ENCODE measurements at regions not wholly inside any gene's neighbourhood (a gene's known extent, or its start where the extent isn't known, plus 50 kb on each side); places are given as distances from the start of the nearest gene placed in this dataset.

DNA sequence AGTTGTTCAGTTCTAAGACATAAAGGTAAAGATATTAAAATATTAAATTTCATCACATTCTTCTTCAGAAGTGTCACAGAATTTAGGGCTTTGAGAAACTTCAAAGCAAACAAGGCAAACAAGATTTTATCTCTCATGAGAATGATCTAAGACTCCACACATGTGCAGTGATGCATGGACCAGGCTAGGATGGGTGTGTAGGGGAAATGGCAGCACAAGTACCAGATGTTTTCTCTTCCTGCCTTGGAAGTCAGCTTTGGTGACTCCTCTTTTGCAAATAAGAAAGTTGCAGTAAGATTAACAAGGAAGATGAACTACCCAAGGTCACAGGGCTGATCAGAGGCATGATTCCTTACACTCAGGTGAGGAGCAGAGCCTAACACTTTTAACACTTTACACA is 163.8 kb upstream of the LMNTD1 start:
- no peak for DNase-seq

DNA sequence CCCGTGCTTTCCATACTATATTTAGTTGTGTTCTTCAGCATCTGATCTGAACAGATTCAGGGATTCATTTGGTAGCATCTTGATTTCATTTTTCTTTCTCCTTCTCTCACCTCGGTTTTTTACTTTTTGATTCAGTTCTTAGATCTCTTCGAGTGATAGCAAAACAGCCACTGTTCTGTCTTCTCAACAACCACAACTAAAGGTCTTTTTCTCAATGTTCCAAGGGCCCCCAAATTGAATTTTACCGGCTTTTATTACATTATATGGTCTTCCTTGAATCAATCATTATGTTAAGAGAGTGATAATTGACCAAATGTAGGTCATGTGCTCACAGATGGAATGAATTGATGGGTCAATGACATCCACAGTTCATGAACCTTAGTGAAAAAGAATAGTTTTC is 164.5 kb upstream of the LMNTD1 start:
- DNase-seq = no peak

DNA sequence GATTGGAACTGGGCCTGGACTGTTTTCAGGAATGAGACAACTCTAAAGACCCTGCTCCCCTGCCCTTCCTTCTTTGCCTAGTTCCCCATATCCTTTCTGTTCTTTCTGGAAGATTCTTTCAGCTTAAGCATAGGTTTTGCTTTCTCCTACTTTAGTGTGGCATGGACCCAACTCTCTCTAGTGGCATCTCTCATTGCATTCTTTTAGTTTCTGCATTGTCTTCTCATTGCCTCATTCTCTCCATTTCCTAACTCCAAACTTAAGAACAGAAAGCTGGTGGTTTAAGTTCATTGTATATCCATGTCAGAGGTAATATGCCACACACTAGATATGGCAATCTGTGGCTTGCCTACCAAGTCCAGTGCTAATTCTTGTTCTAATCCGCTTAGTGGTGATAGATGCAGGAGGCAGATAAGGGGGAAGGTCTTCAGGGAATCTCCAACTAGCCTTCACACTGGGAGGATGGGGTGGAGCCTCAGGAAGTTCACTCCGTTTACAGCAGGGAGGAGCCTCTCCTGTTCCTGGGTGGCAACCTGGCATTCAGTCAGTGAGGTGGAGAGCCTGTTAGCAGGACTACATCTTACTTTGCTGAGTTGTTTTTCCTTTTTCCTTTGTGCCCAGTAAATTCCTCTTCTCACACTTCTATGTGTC is 165.1 kb upstream of the LMNTD1 start:
- DNase-seq = no peak

DNA sequence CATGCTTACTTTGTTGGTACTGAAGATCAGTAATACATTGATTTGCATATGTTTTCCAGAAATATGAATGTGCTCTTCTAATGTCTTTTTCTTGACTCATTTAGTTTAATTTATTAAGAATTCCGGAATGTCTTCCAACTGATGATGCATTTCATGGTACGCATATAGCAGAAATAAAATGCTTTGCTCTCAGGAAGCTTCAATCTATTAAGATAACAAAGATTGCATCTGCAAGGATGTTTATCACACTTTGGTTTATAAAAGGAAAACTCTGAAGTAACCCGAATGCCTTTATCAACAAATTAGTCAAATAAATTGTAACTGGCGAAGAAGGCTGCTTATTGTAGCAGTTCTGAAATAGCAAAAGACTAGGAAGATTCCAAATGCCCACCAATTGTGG is 166.4 kb upstream of the LMNTD1 start:
- DNase-seq = no peak

DNA sequence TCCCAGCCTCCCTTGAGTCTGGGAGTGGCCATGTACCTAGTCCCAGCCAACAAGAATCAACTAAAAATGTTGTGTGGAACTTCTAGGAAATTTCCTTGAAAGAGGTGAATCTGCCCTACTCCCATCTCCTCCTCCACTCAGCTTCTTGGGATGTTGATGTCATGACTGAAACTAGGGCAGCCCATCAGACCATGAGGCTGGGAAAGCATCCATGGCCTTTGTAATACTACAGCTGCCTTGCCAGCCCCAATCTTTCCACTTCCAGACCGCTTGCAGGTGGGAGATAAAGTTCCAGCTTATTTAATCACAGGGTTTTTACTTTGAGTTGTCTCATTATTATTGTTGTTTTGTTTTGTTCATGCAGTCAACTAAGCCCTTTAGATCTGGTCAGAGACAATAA is 170.3 kb upstream of the LMNTD1 start:
- no peak for DNase-seq

DNA sequence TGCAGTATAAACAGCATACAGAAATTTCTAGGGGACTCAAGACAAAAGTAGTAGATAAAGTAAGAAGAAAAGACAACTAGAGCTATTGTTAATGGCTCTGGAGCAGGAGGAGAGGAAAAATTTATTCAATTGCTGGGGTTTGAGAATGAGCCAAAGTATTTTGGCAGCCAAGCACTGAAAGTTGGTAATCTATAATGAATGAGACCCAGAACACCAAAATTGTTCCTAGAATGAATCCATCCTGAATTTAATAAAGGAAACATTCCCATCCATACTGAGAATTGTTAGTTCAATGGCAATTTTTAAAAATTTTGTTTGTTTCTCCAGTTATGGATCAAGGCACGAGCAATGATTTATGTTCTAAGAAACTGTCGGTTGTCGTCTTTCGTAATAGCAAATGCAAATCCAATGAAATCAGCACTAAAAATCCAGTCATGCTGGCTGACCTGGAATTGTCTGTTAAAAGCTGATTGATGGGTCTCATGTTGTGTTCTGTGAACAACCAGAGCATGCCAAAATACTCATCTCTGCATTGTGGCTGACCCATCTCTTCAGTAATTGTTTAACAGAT is 170.9 kb upstream of the LMNTD1 start:
- DNase-seq = no peak

DNA sequence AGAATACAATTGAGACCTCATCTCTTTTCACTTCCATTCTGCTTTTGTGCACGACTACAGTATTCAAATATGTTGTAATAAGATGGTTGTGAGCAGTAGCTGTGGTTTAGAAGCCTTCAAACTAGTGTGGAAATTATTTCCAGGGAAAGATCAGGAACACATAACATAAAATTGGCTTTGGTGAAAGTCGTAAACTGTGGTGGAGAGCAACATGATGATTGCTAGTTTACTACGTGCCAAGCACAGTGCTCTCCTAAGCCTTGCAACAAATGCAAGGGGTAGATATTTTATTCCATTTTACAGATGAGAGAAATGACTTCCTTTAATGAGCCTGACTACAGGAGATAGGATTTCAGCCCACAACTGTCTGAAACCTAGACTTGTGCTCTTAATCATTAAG is 172.4 kb upstream of the LMNTD1 start:
- no peak for DNase-seq

DNA sequence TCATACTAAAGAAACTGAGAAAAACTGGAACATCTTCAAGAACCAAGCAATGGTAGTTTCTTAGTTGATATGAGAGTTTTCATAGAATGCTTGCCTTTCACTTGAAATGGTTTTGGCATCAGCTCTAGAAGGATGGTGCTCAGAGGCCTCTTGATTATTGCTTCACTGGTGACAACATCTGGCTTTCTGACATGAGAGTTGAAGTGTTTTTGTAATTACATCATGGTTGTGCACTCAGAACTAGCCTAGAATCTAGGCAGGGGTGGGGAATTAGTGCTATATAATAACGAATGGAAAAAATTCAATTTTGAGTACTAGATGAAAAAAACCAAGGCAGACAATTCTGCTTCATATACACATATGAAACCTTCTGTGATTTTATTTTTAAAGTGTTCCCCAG is 172.8 kb upstream of the LMNTD1 start:
- no peak for DNase-seq

DNA sequence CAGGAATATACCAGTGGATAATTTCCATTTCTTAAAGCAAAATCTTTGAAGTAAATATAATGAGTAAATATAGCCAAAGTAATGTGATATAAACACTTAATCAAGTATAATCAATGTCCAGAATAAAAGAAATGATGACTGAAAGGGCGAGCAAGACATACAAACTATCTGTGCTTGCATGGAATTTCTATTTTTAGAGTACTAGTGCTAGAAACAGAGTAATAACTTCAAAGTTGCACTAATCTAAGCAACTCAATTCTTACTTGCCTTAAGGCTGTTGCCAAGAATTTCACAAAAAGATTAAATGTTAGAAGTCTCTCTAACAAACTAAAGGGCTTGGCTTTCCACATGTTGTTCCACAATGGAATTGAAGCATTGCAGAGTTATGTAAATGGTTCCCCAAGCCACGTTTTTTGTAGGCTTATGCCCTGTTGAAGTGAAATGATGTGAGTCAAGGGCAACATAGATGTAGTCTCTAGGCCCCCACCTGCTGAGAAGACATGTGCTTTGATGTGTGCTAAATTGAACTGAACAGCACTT is 175.0 kb upstream of the LMNTD1 start:
- DNase-seq = no peak

DNA sequence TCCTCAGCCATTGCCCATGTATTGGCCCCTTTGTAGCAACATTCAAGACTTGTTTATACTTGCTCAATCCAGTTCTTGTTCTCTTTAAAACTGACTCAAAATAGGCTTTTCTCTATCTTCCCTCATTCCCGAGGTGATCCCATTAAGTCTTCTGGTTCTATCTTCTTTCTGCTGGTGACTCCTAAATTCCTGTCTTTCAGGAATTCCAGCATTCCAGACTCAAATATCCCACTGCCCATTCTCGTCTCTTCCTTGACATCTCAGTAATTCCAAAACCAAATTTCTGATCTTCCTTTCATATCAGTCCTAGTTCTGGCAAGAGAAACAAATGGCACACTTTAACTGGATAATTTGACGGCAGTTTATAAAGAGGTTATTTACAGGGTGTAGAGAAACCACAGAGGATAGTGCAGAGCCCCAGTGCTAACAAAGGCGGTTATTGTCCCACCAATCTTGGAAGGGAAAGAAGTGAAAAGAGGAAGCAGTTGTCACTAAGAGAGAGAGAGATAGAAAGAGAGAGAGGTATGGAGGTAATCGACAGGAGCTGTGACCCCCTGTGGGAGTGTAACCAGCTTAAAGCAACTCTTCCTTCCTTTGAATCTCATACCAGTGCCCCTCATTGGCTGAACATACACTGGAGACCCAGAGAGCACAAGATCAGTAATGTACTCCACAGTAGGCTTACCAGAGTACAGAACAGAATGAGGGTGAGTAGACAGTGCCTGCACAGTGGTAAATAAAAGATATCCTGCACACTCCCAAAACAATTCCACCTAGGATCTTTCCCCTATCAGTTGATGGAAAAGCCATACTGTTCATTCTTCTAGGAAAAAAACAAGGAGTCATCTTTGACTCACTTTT is 177.6 kb upstream of the LMNTD1 start:
- no peak for DNase-seq

DNA sequence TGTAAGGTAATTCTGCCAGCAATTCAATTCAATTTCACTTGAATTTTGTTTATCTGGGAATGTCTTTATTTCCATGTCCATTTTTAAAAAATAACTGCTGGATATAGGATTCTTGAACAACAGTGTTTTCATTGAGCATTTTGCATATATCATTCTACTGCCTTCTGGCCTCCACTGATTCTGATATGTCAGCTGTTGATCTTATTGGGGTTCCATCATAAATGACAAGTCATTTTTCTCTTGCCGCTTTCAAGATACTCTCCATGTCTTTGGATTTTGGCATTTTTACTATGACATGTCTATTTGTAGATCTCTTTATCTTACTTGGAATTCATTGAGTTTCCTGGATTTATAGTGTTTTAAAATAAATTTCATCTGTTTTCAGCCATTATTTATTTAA is 180.5 kb upstream of the LMNTD1 start:
- DNase-seq = no peak

DNA sequence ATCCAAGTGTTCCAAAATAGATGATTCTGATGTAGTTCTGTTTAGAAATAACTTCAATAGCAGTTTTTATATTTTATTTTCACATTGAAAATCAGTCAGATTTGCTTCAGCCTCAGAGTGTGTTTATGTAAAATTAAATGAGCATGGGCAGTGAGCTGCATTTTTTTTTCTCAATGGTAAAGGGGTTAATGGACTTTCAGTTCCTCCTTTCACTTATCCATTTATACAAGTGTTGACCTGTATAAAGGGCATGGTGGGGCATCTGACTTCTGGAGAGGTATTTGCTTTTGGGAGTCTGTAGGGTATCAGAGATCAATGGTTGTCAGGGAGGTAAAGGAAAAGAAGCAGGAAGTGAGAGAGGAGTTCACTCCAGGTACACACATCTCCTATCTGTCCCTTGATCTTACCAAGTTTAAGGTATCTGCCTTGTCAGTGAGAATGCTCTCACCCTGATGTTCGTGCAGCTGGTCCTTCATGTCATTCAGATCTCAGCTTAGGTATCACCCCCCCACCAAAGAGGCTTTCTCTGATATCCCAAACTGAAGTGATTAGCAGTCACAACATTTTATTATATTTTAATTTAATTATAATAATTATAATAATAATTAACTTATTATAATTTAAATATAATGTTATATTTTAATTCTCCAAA is 181.6 kb upstream of the LMNTD1 start:
- DNase-seq = no peak

DNA sequence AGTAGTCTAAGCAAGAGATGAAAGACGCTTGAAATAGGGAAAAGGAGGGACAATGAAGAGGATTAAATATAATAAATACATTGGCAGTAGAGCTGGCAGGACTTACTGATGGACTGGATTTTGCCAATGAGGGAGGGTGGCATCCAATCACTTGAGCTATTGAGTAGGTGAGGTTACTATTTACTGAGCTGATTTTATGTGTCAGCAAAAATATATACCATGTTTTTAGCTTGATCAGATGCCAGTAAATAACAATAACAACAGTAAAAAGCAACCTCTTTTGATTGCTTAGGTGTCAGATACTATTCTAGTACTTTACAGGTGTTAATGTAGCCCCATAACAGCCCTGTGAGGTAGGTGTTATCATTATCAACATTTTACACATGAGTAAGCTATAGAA is 187.5 kb upstream of the LMNTD1 start:
- no peak for DNase-seq

DNA sequence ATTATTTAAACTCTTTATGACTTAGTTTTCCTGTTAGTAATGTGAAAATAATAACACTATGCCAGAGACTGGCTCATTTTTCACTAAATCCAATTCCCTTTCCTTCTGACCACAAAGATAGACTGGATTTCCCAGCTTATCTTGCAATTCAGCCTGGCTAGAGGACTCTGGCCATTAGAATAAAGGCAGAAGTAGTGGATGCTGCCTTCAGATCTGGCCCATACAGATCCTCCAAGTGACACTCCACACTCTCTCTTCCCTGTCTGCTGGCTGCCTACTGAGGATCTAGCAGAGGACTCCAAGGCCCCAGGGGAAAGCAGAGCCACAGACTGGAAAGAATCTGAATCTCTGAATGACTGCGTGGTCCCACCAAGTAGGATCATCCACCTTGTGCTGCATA is 188.8 kb upstream of the LMNTD1 start:
- no peak for DNase-seq

DNA sequence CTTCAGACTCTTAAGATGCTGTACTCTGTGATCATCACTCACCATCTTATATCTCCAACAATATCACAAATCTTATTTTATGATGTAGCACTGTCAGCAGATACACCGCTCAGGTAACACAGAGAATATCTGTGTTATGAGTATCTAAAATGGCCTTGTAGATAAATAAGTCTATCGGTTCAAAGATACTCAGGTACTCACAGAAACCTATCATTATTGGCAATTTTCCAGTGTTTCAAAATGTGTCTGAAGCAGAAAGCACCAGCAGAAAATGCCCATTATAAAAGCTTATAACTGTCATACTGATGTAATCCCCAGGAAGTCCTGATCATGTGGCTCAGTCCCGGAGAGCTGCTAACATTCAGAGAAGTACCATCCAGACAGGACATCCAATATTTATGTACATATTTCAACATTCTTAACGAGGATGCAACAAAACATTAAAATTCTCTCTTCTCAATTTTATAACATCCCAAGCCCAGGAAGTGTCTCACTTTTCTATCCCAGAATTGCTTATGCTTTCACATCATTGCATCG is 190.7 kb upstream of the LMNTD1 start:
- no peak for DNase-seq

DNA sequence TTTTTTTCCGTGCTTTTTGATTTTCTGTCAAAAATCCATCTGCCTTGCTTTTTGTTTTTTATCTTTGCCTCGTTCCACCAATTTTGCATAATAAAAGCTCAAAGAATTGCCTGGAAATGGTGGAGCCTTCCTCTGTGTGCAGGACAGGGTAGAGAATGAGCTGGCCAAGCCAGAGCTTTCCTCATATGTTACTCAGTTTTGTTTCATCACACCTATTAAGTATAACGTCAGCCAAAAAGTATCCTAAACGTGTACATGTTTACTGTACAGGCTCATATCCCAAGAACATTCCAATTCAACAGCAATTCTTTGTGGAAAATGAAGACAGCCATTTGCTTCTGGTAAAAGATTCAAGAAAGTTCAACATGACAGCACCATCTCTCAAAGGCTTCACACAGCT is 191.2 kb upstream of the LMNTD1 start:
- DNase-seq = peak; percentile 19

DNA sequence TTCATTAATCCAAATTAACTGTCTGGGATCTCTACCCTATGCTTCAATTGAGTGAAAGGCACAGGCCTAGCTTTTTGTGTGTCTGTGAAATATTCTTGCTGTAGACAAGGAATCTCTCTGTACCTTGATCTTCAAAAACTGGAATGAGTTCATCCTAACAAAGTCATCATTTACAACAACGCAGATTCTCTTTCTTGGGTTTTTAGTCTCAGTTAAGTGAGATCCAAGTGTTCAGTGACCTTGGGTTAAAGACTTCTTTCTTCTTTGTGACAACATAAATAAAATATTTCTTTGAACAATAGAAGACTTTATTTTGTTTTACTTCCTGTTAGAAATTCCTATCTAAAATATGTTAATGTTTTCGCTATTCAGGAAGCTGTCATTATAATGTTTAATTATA is 192.2 kb upstream of the LMNTD1 start:
- DNase-seq = no peak

DNA sequence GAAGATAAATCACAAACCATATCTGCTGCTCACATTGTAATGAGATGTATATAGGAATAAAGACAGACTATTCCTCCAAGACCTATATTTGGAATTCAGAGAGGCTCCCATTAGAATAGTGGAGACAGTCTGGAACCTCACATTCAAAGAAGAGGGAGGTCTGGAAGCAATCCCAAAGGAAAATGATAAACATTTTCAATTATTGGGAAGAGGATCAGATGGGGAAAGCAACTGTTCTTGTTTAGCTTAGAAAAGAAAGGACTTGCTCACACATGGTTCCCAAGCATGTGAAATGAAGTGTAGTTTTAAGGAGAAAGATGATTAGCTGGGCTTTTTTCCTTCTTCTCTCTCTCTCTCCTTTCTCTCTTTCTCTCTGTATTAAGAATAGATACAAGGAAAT is 193.0 kb upstream of the LMNTD1 start:
- no peak for DNase-seq

DNA sequence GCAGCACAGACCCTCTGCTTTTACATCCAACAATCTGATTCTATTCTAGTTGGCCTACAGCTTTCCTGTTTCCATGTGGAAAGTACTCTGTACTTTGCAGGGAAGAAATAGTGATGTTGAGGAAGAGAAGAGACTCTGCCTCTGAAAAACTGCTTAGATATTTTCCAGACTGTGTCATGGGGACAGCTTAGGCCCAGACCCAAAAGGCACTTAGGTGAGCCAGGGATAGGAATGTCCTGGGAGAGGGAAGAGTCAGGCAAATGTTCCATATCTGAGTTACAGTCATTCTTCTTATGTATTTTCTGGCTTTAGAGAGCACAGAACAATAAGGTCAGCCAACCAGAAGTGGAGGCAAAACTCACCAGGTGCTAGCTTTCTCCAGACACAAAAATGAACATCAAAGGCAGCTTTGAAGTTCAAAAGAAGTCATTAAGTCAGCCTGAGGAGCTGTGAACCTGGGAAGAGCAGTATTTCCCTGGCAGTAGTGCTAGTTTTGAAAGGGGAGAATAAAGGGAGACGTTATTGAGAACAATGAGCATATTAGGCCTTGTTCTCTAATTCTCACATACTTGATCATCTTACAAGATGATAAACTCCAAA is 199.7 kb upstream of the LMNTD1 start:
- no peak for DNase-seq

DNA sequence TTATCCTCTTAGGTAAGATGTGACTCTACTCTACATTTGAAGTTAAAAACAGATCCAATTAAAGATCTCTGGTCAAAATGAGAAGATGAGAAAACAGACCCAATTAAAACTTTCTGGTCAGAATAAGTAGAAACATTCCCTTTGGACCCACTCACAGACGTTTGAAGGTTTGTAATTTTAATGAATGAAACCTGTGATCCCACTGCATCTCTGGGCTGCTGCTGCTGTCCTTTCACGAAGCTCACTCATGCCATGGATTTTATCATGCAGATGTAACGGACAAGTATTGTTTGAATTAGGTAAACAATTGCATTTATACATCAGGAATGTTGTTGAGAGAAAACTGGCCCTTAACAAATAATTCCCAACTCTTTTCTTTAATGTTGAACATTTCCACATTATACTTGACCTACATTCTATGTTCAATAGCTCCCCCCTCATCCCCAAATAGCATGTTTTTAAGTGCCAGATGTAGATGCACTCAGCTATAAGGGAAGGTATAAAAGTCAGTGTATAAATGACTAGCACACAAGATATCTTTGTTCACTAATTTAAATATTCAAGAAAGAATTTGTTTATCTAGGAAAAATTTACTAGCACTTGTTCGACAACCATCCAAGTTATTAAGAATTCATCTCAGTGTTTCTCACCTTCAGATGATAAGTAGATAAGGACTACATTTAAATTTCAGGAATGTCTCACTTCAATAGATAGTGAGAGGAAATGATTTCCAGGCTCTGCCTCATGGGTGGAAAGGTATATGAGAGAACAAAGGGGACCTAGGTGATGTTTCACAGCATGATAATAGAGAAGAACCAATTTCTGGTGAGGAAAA is 202.3 kb upstream of the LMNTD1 start:
- DNase-seq = no peak

DNA sequence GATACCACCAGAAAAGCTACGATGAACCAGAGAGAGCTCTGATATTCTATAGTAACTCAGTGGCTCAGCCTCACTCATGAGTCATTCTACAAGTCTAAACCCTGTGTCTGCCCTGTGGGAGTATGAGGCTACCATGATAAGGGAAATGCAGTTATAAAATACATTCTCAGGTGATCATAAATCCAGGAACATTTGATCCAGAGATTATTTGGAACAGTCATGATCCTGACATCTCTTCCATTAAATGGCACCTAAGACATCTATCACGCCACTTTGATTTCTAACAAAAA is 202.6 kb upstream of the RASSF8 start:
- no peak for DNase-seq

DNA sequence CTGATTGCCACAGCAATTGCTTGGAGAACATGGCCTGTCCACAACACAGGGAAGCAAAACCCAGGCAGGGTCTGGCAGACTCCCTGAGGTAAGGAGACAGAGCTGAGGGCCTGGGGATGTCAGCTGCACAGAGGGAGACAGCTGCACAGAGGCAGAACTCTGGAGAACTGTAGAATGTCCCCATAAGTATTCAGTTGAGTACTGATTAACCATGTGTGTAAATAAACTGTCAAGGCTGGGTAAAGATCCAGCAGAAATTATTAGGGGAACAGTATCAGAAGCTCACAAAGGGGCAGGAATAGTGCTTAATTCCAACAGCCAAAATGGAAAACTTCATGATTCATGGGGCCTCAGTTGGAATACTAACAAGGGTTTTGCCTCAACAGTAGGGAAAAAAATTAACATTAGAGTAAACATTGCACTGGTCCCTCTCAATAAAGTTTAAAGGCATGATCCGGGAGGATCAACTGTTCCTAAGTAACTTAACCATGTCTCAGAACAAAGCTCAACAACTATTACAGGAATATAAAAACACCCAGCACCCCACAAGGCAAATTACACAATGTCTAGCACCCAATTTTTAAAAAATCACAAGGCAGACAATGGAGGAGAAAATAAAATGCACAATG is 201.3 kb upstream of the RASSF8 start:
- no peak for DNase-seq
